Islet of Langerhans (tissue), 1 donor: ENCODE measurements at regions not wholly inside any gene's neighbourhood (a gene's known extent, or its start where the extent isn't known, plus 50 kb on each side); places are given as distances from the start of the nearest gene placed in this dataset.
"Not testable (repeated sequence)": the region's sequence is repeated elsewhere in the genome, so short reads cannot be mapped to it uniquely, and the experiment has no call there.

ENCODE experiments used
- FAIRE-seq: peaks from one replicate; lab custom pipeline; 2011; peaks lifted over from hg19 to GRCh38; lab: Jason Lieb, UNC

GRCh38 chr1:8139941-8140340 is 113.8 kb upstream of the ERRFI1 start:
- FAIRE-seq = no peak

- no peak for FAIRE-seq
These were observed 113.3 kb upstream of the ERRFI1 start for GRCh38 chr1:8139383-8139782.

DNA sequence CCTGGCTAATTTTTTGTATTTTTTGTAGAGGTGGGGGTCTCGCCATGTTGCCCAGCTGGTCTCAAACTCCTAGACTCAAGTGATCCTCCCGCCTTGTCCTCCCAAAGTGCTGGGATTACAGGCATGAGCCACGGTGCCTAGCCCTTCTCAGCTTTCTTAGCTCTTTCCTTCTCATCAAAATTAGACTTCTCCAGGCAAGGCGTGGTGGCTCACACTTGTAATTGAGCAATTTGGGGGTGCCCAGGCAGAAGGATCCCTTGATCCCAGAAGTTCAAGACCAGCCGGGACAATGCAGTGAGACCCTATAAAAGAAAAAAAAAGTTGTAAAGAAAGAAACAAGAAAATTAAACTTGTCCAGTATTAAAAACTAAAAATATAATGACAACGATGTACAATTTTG is 112.6 kb upstream of the ERRFI1 start:
- no peak for FAIRE-seq

GRCh38 chr1:8137481-8138244 is 111.6 kb upstream of the ERRFI1 start:
- FAIRE-seq = no peak

- no peak for FAIRE-seq
These were observed 110.7 kb upstream of the ERRFI1 start for GRCh38 chr1:8136766-8137165.

- FAIRE-seq = no peak
These were observed 109.1 kb upstream of the ERRFI1 start for GRCh38 chr1:8135250-8135649.

GRCh38 chr1:8134546-8135235 is 108.6 kb upstream of the ERRFI1 start:
- no peak for FAIRE-seq

- no peak for FAIRE-seq
These were observed 107.7 kb upstream of the ERRFI1 start for GRCh38 chr1:8133657-8134430.

DNA sequence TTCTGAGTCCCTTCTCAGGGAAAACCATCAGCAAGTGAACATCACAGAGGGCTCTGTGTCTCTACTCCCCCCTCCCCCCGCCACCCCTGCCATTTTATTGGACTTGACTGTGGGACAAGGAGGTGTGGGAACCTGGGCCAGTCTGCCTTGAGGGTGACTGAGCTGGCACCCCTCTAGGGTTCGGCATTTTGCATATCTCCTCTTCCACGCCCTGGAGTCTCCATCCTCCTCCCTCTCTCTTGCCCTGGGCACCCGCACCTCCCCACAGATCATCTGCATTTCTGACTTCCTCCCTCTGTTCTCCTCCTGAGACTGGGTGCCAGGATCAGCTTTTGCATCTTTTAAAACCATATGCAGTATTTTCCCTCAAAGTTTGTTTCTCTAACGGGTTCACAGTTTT is 107.1 kb upstream of the ERRFI1 start:
- no peak for FAIRE-seq

GRCh38 chr1:8127171-8127641 is 101.1 kb upstream of the ERRFI1 start:
- FAIRE-seq = no peak

- no peak for FAIRE-seq
These were observed 96.6 kb upstream of the ERRFI1 start for GRCh38 chr1:8122477-8123407.

- FAIRE-seq = no peak
These were observed 96.0 kb upstream of the ERRFI1 start for GRCh38 chr1:8122160-8122476.

DNA sequence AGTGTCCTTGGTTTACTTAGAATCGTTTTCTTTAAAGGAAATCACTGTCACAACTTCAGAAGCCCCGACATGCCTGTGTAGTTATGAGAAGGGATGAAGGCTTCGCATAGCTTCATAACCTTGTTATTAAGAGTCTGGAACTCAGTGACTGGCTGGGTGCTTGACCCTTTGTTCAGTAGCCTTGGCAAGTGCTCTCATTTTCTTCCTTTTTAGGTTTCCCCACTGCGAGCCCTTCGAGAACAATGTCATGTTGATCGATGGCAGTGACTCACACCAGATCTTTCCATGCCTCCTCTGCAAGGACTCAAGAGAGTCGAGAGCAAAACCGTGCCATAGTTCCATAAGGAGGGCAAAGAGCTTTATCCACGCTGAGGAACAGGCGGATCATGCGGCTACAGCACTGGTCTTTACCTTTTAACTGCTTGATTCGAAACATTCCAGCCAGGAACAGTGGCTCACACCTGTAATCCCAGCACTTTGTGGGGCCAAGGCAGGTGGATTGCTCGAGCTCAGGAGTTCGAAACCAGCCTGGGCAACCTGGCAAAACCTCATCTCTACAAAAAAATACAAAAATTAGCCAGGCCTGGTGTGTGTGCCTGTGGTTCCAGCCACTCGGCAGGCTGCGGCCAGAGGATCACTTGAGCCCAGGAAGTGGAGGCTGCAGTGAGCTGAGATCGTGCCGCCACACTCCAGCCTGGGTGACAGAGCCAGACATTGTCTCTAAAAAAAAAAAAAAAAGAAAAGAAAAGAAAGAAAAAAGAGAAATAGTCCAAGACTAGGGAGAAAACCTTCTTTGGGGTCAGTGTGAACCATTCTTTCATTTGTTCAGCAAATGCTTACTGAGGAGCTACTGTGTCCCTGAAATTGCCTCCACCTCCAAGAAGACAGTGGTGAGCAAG is 95.4 kb upstream of the ERRFI1 start:
- FAIRE-seq = no peak

DNA sequence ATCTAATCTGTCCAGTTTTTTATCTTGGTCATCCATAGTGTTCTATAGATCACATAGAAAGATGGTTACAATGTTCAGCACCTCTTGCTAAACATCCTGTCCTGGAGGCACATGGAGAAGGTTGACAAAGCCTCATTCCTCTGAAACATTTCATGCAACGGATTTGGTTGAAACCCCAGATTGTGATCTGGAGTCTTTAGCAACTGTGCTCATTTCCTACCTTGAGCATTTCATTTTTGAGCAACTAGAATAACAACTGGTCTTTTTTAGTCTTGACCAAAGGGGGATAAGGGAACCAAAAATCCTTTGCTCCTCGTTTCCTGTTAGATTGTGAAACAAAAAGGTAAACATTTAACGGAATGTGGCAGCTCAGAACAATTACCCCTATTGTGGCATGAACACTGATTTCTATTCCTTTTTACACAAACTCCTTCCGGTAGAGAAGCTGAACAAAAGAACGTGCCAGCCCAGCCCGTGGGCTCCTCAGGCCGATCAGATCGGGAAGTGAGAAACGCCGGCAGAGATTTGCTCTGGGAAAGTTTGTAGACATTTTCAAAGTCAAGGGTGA is 94.7 kb upstream of the ERRFI1 start:
- FAIRE-seq = no peak

- not testable (repeated sequence) for FAIRE-seq
These were observed 92.6 kb upstream of the ERRFI1 start for GRCh38 chr1:8118736-8119135.

- FAIRE-seq = no peak
These were observed 91.9 kb upstream of the ERRFI1 start for GRCh38 chr1:8118031-8118451.

DNA sequence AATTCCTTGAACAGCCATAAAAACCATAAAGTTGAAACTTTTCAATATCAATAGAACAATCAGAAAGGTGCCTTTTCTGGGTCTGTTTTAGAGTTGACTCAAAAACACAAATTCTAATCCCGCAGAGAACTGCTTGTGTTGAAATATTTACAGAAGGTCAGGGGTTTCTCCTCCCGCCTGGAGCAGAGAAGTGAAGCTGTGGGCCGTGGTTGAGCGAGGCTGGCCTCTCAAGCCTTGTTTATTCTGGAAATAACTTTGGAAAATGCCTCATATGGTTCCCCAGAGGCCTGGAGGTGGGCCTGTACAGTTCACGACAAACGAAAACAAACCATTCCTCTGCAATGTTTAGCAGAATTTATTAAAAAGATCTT is 90.8 kb upstream of the ERRFI1 start:
- no peak for FAIRE-seq

DNA sequence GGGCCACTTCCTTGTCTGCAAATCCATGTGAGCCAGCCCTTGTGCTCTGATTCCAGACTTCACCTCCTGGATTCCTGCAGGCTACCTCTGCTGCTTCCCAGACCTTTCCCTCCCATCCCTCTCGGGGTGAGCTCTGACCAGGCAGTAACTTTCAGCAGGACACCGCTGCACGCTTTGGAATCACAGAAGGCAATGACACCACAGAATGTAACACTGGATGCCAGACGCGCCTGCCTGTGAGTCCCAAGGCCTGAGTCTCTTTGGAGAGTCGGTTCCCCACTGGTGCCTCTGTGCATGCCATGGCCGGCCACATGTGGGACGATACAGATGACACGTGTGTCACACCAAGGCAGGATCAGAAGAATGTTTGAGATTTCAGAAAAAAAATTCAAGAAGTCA is 89.7 kb upstream of the ERRFI1 start:
- no peak for FAIRE-seq

- FAIRE-seq = no peak
These were observed 89.1 kb upstream of the ERRFI1 start for GRCh38 chr1:8115031-8115768.
